ENCODE measurements at regions not wholly inside any gene's neighbourhood (a gene's known extent, or its start where the extent isn't known, plus 50 kb on each side); places are given as distances from the start of the nearest gene placed in this dataset.
A peak's percentile ranks its signal among the peaks of the same experiment; 100 is the strongest.

GRCh38 chr1:193588311-193589082 lies 402.1 kb upstream of the B3GALT2 start:
- Mint-ChIP-seq H3K36me3 (ENCODE audit: low read depth) (no peaks in the 10 kb centered on the region), H3K27me3 (ENCODE audit: insufficient read depth) (peaks cover 3% of the 10 kb centered on the region), H3K4me1 (peaks cover 35% of the 10 kb centered on the region), H3K4me3 (no peak overlapping the region), H3K27ac (no peak overlapping the region), H3K9me3 (no peaks in the 10 kb centered on the region)
- no peak overlapping the region for H3K9ac ChIP-seq (ENCODE audit: extremely low read depth, low read length, poor library complexity, severe bottlenecking)
- peak; percentile 74 for DNase-seq
- H3K4me1 ChIP-seq (ENCODE audit: control insufficient read depth, insufficient read depth, low read length), result peaks cover 8% of the 10 kb centered on the region
- no peaks in the 10 kb centered on the region for H3K36me3 ChIP-seq (ENCODE audit: control insufficient read depth, insufficient read depth, low read length)
- no peaks in the 10 kb centered on the region for H3K27me3 ChIP-seq (ENCODE audit: control insufficient read depth, insufficient read depth, low read length, poor library complexity, severe bottlenecking)
- no peak for TF ChIP-seq CTCF (conservative IDR thresholded peaks at IDR 0.05)
- 15 to 19% methylated on average over 5 to 8 of the region's 8 CpGs for WGBS, 2 experiments (ENCODE audit: insufficient coverage in 1 of 2, insufficient read length in 1 of 2)
- H3K4me3 ChIP-seq (ENCODE audit: low read length), result no peak overlapping the region
- no peak overlapping the region for H3K27ac ChIP-seq (ENCODE audit: low read depth, low read length)
- no peaks in the 10 kb centered on the region for H3K9me3 ChIP-seq (ENCODE audit: control insufficient read depth, low read length)

DNA sequence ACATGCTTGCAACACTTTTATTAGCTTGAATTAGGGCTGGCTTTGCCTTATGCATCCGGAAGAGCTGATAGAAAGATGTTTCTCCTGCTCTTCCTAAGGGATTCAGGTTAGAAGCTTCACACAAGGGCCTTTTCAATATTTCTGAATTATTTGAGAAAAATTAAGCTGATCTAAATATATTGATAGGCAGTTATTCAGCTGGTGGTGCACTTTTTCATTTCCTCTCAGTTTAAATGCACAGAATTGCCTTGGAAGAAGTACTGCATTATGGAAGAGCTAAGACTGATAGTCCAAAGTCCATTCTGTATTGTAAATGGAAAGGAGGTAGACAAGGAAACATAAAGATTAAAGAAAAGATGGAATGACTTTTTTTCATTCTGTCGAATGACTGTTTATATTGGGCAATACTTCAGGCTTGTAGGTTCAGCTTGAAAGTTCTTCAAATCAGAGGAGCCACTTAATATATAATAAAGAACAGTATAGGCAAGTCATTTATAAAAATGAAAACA lies 398.4 kb upstream of the B3GALT2 start:
- Mint-ChIP-seq H3K27ac (no peak overlapping the region), H3K9me3 (peaks cover 3% of the 10 kb centered on the region), H3K27me3 (ENCODE audit: insufficient read depth) (peaks cover 1% of the 10 kb centered on the region), H3K4me1 (peaks cover 44% of the 10 kb centered on the region), H3K4me3 (no peak overlapping the region), H3K36me3 (ENCODE audit: low read depth) (no peaks in the 10 kb centered on the region)
- Histone ChIP-seq H3K4me1 (ENCODE audit: control insufficient read depth, insufficient read depth, low read length) (peaks cover 11% of the 10 kb centered on the region), H3K27me3 (ENCODE audit: control insufficient read depth, insufficient read depth, low read length, poor library complexity, severe bottlenecking) (no peaks in the 10 kb centered on the region), H3K27ac (ENCODE audit: low read depth, low read length) (no peak overlapping the region), H3K9ac (ENCODE audit: extremely low read depth, low read length, poor library complexity, severe bottlenecking) (no peak overlapping the region), H3K4me3 (ENCODE audit: low read length) (no peak overlapping the region), H3K9me3 (ENCODE audit: control insufficient read depth, low read length) (no peaks in the 10 kb centered on the region), H3K36me3 (ENCODE audit: control insufficient read depth, insufficient read depth, low read length) (no peaks in the 10 kb centered on the region)
- no peak for TF ChIP-seq CTCF (conservative IDR thresholded peaks at IDR 0.05)
- WGBS, 2 experiments (ENCODE audit: insufficient coverage in 1 of 2, insufficient read length in 1 of 2), result 98 to 100% methylated on average over 1 to 2 of the region's 2 CpGs
- no peak for DNase-seq

DNA sequence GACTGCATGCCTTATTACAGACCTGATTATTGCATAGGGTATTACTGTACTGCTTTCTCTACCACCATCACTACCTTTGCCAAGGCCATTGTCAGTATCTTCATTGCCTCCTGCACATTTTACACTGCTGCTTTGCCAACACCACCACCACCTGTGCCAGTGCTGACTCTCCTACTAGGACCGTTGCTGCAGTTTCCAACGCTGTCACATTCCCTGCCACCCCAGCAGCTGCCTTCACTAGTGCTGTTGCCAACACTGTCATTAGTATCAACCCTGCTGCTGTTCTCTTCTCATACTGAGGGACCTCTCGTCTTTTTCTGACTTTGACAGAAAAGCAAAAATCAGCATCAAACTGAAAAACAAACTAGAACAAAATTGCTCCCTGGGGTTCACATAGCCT lies 394.9 kb upstream of the B3GALT2 start:
- Mint-ChIP-seq H3K27me3 (ENCODE audit: insufficient read depth) (no peaks in the 10 kb centered on the region), H3K27ac (no peak overlapping the region), H3K4me1 (peaks cover 25% of the 10 kb centered on the region), H3K4me3 (no peak overlapping the region), H3K9me3 (peaks cover 3% of the 10 kb centered on the region), H3K36me3 (ENCODE audit: low read depth) (no peaks in the 10 kb centered on the region)
- H3K27me3 ChIP-seq (ENCODE audit: control insufficient read depth, insufficient read depth, low read length, poor library complexity, severe bottlenecking), result no peaks in the 10 kb centered on the region
- TF ChIP-seq CTCF (conservative IDR thresholded peaks at IDR 0.05), result no peak
- H3K36me3 ChIP-seq (ENCODE audit: control insufficient read depth, insufficient read depth, low read length), result no peaks in the 10 kb centered on the region
- DNase-seq, result no peak
- no peak overlapping the region for H3K9ac ChIP-seq (ENCODE audit: extremely low read depth, low read length, poor library complexity, severe bottlenecking)
- no peak overlapping the region for H3K4me3 ChIP-seq (ENCODE audit: low read length)
- peaks cover 3% of the 10 kb centered on the region for H3K4me1 ChIP-seq (ENCODE audit: control insufficient read depth, insufficient read depth, low read length)
- H3K9me3 ChIP-seq (ENCODE audit: control insufficient read depth, low read length), result no peaks in the 10 kb centered on the region
- WGBS, 2 experiments (ENCODE audit: insufficient coverage in 1 of 2, insufficient read length in 1 of 2), result 90 to 94% methylated on average over 3 of the region's 3 CpGs
- H3K27ac ChIP-seq (ENCODE audit: low read depth, low read length), result no peak overlapping the region
